ENCODE measurements at regions not wholly inside any gene's neighbourhood (a gene's known extent, or its start where the extent isn't known, plus 50 kb on each side); places are given as distances from the start of the nearest gene placed in this dataset.

GRCh38 chr7:46511442-46512215 is 590.6 kb upstream of the IGFBP3 start:
- FAIRE-seq: no peak

GRCh38 chr7:46508583-46508982 is 587.5 kb upstream of the IGFBP3 start:
- no peak for FAIRE-seq

More at GRCh38 chr7:46511442-46512215, 590.6 kb upstream of the IGFBP3 start:
- no peak for DNase-seq (ENCODE audit: extremely low spot score, insufficient read length, low read depth)

GRCh38 chr7:46507560-46507959 is 586.5 kb upstream of the IGFBP3 start:
- DNase-seq (ENCODE audit: extremely low spot score, insufficient read length, low read depth) (no peak), FAIRE-seq (no peak)

More at GRCh38 chr7:46508583-46508982, 587.5 kb upstream of the IGFBP3 start:
- no peak for DNase-seq (ENCODE audit: extremely low spot score, insufficient read length, low read depth)

GRCh38 chr7:46494441-46494840 is 573.4 kb upstream of the IGFBP3 start:
- FAIRE-seq: no peak
- no peak for DNase-seq (ENCODE audit: extremely low spot score, insufficient read length, low read depth)

GRCh38 chr7:46494028-46494427 is 573.0 kb upstream of the IGFBP3 start:
- DNase-seq (ENCODE audit: extremely low spot score, insufficient read length, low read depth) (no peak), FAIRE-seq (no peak)

GRCh38 chr7:46493196-46493595 is 572.1 kb upstream of the IGFBP3 start:
- no peak for FAIRE-seq
- no peak for DNase-seq (ENCODE audit: extremely low spot score, insufficient read length, low read depth)

GRCh38 chr7:46492466-46492865 is 571.4 kb upstream of the IGFBP3 start:
- no peak for DNase-seq (ENCODE audit: extremely low spot score, insufficient read length, low read depth)
- FAIRE-seq: no peak

GRCh38 chr7:46490406-46490805 is 569.3 kb upstream of the IGFBP3 start:
- FAIRE-seq (no peak), DNase-seq (ENCODE audit: extremely low spot score, insufficient read length, low read depth) (no peak)

- DNase-seq (ENCODE audit: extremely low spot score, insufficient read length, low read depth) (no peak), FAIRE-seq (no peak)
Observed at GRCh38 chr7:46489106-46489505, 568.0 kb upstream of the IGFBP3 start.

- FAIRE-seq: no peak
- DNase-seq (ENCODE audit: extremely low spot score, insufficient read length, low read depth): no peak
Observed at GRCh38 chr7:46488607-46489006, 567.5 kb upstream of the IGFBP3 start.

- DNase-seq (ENCODE audit: extremely low spot score, insufficient read length, low read depth) (no peak), FAIRE-seq (no peak)
Observed at GRCh38 chr7:46486256-46487206, 565.5 kb upstream of the IGFBP3 start.

- no peak for FAIRE-seq
- no peak for DNase-seq (ENCODE audit: extremely low spot score, insufficient read length, low read depth)
Observed at GRCh38 chr7:46485481-46486065, 564.5 kb upstream of the IGFBP3 start.

- no peak for FAIRE-seq
Observed at GRCh38 chr7:46484906-46485305, 563.8 kb upstream of the IGFBP3 start.

GRCh38 chr7:46480619-46481018 is 559.5 kb upstream of the IGFBP3 start:
- FAIRE-seq (no peak), DNase-seq (ENCODE audit: extremely low spot score, insufficient read length, low read depth) (no peak)

More at GRCh38 chr7:46484906-46485305, 563.8 kb upstream of the IGFBP3 start:
- no peak for DNase-seq (ENCODE audit: extremely low spot score, insufficient read length, low read depth)

GRCh38 chr7:46479680-46480079 is 558.6 kb upstream of the IGFBP3 start:
- DNase-seq (ENCODE audit: extremely low spot score, insufficient read length, low read depth): no peak
- FAIRE-seq: no peak

- no peak for FAIRE-seq
- DNase-seq (ENCODE audit: extremely low spot score, insufficient read length, low read depth): no peak
Observed at GRCh38 chr7:46478046-46478445, 557.0 kb upstream of the IGFBP3 start.

GRCh38 chr7:46468753-46469356 is 547.8 kb upstream of the IGFBP3 start:
- no peak for DNase-seq (ENCODE audit: extremely low spot score, insufficient read length, low read depth)
- FAIRE-seq: no peak

- FAIRE-seq: no peak
- DNase-seq (ENCODE audit: extremely low spot score, insufficient read length, low read depth): no peak
Observed at GRCh38 chr7:46463170-46463569, 542.1 kb upstream of the IGFBP3 start.

- FAIRE-seq (no peak), DNase-seq (ENCODE audit: extremely low spot score, insufficient read length, low read depth) (no peak)
Observed at GRCh38 chr7:46461334-46461777, 540.3 kb upstream of the IGFBP3 start.

GRCh38 chr7:46459942-46460341 is 538.9 kb upstream of the IGFBP3 start:
- DNase-seq (ENCODE audit: extremely low spot score, insufficient read length, low read depth) (no peak), FAIRE-seq (no peak)

Data from GM18507 (cell line).